GM21447 (cell line): ENCODE measurements at regions not wholly inside any gene's neighbourhood (a gene's known extent, or its start where the extent isn't known, plus 50 kb on each side); places are given as distances from the start of the nearest gene placed in this dataset.
"Not testable (repeated sequence)": the region's sequence is repeated elsewhere in the genome, so short reads cannot be mapped to it uniquely, and the experiment has no call there.

ENCODE experiments used
- ATAC-seq: cut with Tn5 transposase; IDR thresholded peaks from one replicate; pipeline ENCODE4 v1.9.1; 2021; ENCODE audit not compliant: unreplicated experiment

- peak; percentile 85 for ATAC-seq
Measured at GRCh38 chr7:149714081-149714909, 59.1 kb downstream of the ZNF467 start.

GRCh38 chr7:149713731-149714068 is 59.7 kb downstream of the ZNF467 start:
- no peak for ATAC-seq

- no peak for ATAC-seq
Measured at GRCh38 chr7:149713061-149713730, 60.2 kb downstream of the ZNF467 start.

DNA sequence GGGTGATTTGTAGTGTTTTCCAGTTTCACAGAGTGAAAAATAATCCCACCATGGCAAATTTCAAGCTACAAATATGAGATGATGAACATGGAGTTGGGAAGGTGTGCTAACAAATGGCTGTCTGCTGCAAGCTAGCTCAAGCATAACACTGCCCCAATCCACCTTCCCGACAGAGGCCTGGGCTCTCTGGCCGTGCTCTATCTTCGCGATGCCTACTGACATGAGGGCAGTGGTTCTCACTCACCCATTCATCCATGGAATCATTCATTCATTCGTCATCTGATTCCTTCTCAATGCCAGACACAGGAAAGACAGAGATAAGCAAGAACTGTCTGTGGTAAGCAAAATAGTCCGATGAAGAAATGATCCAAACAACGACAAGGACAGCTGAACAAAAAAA is 65.4 kb downstream of the ZNF467 start:
- no peak for ATAC-seq

DNA sequence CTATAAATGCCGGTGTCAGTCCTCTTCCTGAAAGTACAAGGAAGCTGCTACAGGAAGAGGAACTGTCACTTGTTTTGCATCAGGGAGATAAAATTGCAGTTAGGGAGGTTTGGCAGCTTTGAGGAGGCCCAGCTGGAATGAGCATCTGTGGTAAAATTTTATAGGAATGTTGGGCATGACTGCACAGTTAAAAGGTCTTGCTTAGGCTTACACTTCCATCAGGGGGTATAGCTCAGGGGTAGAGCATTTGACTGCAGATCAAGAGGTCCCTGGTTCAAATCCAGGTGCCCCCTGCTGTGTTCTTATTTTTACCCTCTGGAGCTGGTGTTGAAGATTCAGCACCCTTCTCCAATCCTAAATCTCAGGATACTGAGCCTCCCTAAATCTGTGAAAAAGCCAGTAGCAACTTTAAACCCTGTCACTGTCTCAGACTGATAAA is 65.9 kb downstream of the ZNF467 start:
- ATAC-seq = no peak

GRCh38 chr7:149706398-149706797 is 67.0 kb downstream of the ZNF467 start:
- no peak for ATAC-seq

GRCh38 chr7:149704507-149704906 is 68.9 kb downstream of the ZNF467 start:
- ATAC-seq = no peak

DNA sequence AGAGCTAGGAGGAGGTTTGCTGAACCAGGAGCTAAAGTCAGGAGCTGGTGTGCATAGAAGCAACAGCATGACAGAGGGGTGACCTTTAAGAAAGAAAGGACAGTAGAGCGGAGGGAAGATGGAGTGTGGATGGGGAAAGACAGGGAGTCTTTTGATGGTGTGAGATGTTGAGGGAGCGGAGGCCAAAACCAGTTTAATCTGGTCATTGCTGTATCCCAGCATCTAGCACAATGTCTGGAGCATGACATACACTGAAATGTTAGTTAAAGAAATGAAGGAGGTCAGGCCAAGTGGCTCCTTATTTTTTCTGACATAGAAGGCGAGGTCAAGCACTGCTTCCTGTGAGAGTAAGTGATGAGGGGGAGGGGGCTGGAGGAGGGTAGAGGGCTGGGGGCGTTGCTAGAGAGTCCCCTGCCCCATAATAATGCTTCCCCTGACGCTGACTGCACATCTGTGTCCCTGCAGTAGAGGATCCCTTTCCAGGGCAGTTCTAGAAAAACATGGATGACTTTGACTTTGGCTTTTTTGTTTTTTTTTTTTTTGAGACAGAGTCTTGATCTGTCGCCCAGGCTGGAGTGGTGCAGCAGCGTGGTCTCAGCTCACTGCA is 70.2 kb downstream of the ZNF467 start:
- no peak for ATAC-seq

GRCh38 chr7:149701495-149702240 is 71.7 kb downstream of the ZNF467 start:
- ATAC-seq = no peak

- ATAC-seq = not testable (repeated sequence)
Measured at GRCh38 chr7:149697767-149698166, 75.6 kb downstream of the ZNF467 start.

- ATAC-seq = no peak
Measured at GRCh38 chr7:149696280-149696679, 77.1 kb downstream of the ZNF467 start.

- ATAC-seq = no peak
Measured at GRCh38 chr7:149692557-149692982, 80.8 kb downstream of the ZNF467 start.

DNA sequence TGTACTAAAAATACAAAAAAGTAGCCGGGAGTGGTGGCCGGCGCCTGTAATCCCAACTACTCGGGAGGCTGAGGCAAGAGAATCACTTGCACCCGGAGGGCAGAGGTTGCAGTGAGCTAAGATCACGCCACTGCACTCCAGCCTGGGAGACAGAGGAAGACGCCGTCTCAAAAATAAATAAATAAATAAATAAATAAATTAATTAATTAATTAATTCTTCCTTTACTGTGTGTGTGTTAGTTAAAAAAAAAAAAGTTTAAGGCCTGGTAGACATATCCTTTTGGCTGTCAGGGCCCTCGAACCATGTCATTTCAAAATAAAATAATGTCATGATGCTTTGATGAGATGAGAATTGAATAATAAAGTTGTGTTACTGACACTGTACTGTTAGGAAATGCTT is 81.3 kb downstream of the ZNF467 start:
- ATAC-seq = no peak

GRCh38 chr7:149690688-149691446 is 82.5 kb downstream of the ZNF467 start:
- no peak for ATAC-seq

DNA sequence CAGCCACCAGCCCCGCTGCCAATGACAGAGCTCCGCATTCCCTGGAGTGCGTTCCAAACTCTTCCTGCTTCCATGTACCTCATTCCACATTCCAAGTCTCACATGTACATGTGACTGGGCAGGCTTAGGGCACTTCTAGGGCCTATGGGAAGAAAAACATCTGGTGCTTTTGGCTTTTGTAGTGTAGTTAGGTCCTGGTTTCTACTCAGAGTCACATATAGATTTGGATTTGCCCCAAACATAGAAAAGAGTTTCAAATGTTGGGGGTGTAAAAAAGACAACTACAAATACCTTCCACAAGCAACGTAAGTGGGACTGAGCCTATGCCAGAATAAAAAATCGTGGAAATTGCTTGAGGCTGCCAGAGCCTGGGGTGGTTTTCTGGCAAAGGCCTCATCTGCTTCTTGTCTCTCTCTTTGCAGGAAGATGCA is 84.1 kb downstream of the ZNF467 start:
- no peak for ATAC-seq

DNA sequence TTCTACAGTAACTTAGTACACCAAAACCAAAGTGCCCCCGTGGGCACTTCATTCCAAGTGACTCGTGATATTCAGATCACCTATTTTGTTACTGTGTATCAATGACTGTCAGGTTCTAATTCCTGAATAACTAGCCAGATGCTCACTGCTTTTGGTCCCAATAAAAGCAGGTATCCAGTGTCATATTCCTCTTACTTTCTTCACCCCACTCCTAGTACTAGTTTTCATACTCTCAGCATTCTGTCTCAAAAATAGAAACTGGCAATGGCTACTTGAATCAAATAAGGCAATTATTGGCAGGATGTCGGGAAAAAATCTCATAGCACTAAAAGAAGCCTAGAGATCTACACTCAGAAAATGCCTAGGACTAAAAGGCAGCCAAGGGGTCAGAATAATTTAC is 84.6 kb downstream of the ZNF467 start:
- ATAC-seq = no peak

GRCh38 chr7:149687820-149688219 is 85.6 kb downstream of the ZNF467 start:
- ATAC-seq = not testable (repeated sequence)

GRCh38 chr7:149686449-149686848 is 86.9 kb downstream of the ZNF467 start:
- ATAC-seq = no peak

- no peak for ATAC-seq
Measured at GRCh38 chr7:149686011-149686410, 87.4 kb downstream of the ZNF467 start.

DNA sequence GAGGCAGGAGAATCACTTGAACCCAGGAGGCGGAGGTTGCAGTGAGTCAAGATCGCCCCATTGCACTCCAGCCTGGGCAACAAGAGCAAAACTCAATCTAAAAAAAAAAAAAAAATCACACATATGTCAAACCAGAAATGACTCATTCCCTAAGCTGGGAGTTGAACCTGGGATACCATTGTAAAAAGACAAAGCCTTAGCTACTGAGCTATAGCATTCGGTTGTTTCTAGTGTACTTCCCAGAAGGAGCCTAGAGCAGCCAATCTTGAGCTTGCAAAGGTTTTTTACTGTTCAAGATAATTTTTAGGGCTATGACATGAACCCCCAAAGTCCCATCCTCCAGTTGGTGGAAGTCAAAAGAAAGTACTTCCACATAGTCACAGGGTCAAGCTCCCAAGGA is 87.9 kb downstream of the ZNF467 start:
- ATAC-seq = no peak

DNA sequence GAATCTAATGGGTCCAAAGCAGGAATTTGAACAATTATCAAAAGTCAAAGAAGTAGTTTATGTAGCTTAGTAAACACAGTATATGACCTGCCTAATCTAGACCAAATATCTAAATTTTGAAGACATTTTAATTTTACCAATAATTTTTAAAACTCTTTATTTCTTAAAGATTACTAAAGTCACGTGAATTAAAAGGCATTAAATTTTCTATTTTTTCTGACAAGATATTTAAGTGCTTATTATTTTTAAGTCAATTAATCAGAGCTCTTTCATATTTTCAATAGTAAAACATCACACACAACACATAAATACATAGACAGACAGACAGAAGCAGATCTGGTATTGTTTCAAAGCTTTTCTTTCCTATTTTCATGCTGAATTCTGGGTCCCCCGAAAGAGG is 89.5 kb downstream of the ZNF467 start:
- no peak for ATAC-seq
